ENCODE measurements at regions not wholly inside any gene's neighbourhood (a gene's known extent, or its start where the extent isn't known, plus 50 kb on each side); places are given as distances from the start of the nearest gene placed in this dataset.

GRCh38 chr16:52618753-52619497 lies 72.0 kb upstream of the TOX3 start:
- no peaks in the 10 kb centered on the region; the same call in 1 of the 2 replicates for H3K23me2 ChIP-seq (ENCODE audit: low read depth, low read length)
- no peak overlapping the region for H4K91ac ChIP-seq (replicated peaks; ENCODE audit: insufficient read length, low read length)
- H2AFZ ChIP-seq (ENCODE audit: low read length) = no peak overlapping the region
- H2AK5ac ChIP-seq (ENCODE audit: low read depth, low read length) = no peak overlapping the region
- no peak overlapping the region for H3K14ac ChIP-seq (ENCODE audit: insufficient read length)
- H3K9ac ChIP-seq (replicated peaks in 1 of 4; ENCODE audit: extremely low read depth in 1 of 4, low read depth in 3 of 4, low read length in 3 of 4) = no peak overlapping the region
- H3K4me3 ChIP-seq (ENCODE audit: extremely low read depth in 1 of 4, insufficient read depth in 2 of 4, low read depth in 3 of 4, low read length in 4 of 4) = no peak overlapping the region
- no peak overlapping the region for H3K18ac ChIP-seq (ENCODE audit: extremely low read depth, low read length)
- no peak overlapping the region for H2BK5ac ChIP-seq (ENCODE audit: low read depth, low read length)
- DNase-seq (ENCODE audit: low read depth in 1 of 2, low spot score in 2 of 2) = no peak
- H2BK12ac ChIP-seq (ENCODE audit: low read depth, low read length) = no peak overlapping the region
- no peak for FAIRE-seq
- no peak overlapping the region for H2BK120ac ChIP-seq (replicated peaks; ENCODE audit: low read depth, low read length)
- CTCF ChIA-PET (ENCODE audit: partially characterized antibody) = no interaction called here
- H3K4me1 ChIP-seq (replicated peaks in 1 of 4; ENCODE audit: control insufficient read depth in 3 of 4, insufficient read depth in 4 of 4, low read length in 3 of 4) = no peaks in the 10 kb centered on the region
- H3K23ac ChIP-seq (ENCODE audit: insufficient read length) = no peak overlapping the region
- H3K79me1 ChIP-seq (ENCODE audit: low read depth, low read length) = no peaks in the 10 kb centered on the region
- no peaks in the 10 kb centered on the region for H4K20me1 ChIP-seq (replicated peaks in 1 of 2; ENCODE audit: control insufficient read depth in 1 of 2, insufficient read depth in 2 of 2, low read length in 2 of 2)
- H2BK20ac ChIP-seq (ENCODE audit: low read length) = no peak overlapping the region
- H3K4ac ChIP-seq (replicated peaks; ENCODE audit: insufficient read length, low read depth, low read length) = no peak overlapping the region
- no peaks in the 10 kb centered on the region for H3K27me3 ChIP-seq (replicated peaks in 1 of 4; ENCODE audit: control insufficient read depth in 3 of 4, extremely low read depth in 1 of 4, insufficient read depth in 3 of 4, low read length in 3 of 4)
- H3K36me3 ChIP-seq (ENCODE audit: control insufficient read depth in 2 of 4, insufficient read depth in 4 of 4, low read length in 3 of 4) = no peaks in the 10 kb centered on the region
- H3K9me3 ChIP-seq (ENCODE audit: insufficient read depth in 2 of 2, low read depth in 1 of 2, low read length in 1 of 2) = no peaks in the 10 kb centered on the region
- WGBS, 2 experiments (ENCODE audit: extremely low coverage in 1 of 2, insufficient coverage in 1 of 2, insufficient read length in 1 of 2, insufficient replicate concordance in 2 of 2, low coverage in 1 of 2, low lambda C conversion rate in 2 of 2, missing lambda C conversion rate in 1 of 2) = 90% methylated on average over 3 of the region's 3 CpGs; no CpG with 5 or more reads in 1 of the 2 experiments
- H3K27ac ChIP-seq (ENCODE audit: low read depth, low read length) = no peak overlapping the region
- H4K8ac ChIP-seq (ENCODE audit: extremely low read depth, insufficient read depth, low read length) = no peak overlapping the region
- POLR2A ChIA-PET (ENCODE audit: partially characterized antibody) = no interaction called here
- no peaks in the 10 kb centered on the region for H3K79me2 ChIP-seq (ENCODE audit: control insufficient read depth in 1 of 2, insufficient read depth in 2 of 2, low read length in 2 of 2)
- H2BK15ac ChIP-seq (ENCODE audit: low read length) = no peak overlapping the region
- H4K5ac ChIP-seq (ENCODE audit: insufficient read length, low read depth, low read length) = no peak overlapping the region
- no peak overlapping the region for H3K4me2 ChIP-seq (ENCODE audit: insufficient read depth in 1 of 2, low read depth in 2 of 2, low read length in 2 of 2)
- no peak overlapping the region for H3K56ac ChIP-seq (replicated peaks; ENCODE audit: insufficient read length, low read depth, low read length)
- TF ChIP-seq KDM1A (IDR thresholded peaks at IDR 0.05; ENCODE audit: borderline replicate concordance, low read length) = no peak
- TF ChIP-seq PHF8 (conservative IDR thresholded peaks at IDR 0.05; ENCODE audit: low read depth, low read length) = no peak
- TF ChIP-seq POLR2AphosphoS5 (IDR thresholded peaks at IDR 0.05; ENCODE audit: low read depth, low read length) = no peak
- no peak for TF ChIP-seq EP300 (IDR thresholded peaks at IDR 0.05; ENCODE audit: borderline replicate concordance in 1 of 2, low read depth in 2 of 2, low read length in 2 of 2)
- no peak for TF ChIP-seq SRF (IDR thresholded peaks at IDR 0.05; ENCODE audit: low read depth, low read length)
- no peak for TF ChIP-seq BCL11A (IDR thresholded peaks at IDR 0.05; ENCODE audit: low read depth in 2 of 2, low read length in 2 of 2)
